OCI-LY7 (cell line): ENCODE measurements at regions not wholly inside any gene's neighbourhood (a gene's known extent, or its start where the extent isn't known, plus 50 kb on each side); places are given as distances from the start of the nearest gene placed in this dataset.

ENCODE experiments used
- BruUV-seq: library from RNA; stranded (reverse); fragments of 400-500 nt; replicated peaks from 2 replicates; lab custom pipeline; 2021; lab: Mats Ljungman, UMichigan
- CTCF ChIA-PET: fragments of 300-600 bp; sonication (Branson Sonifier 250); formaldehyde crosslinking; loops from one replicate; lab custom pipeline; 2022; ENCODE audit warnings: antibody characterized with exemption; ENCODE audit not compliant: unreplicated experiment; lab: Charles Lee
- POLR2A ChIA-PET: fragments of 300-600 bp; sonication (Branson Sonifier 250); formaldehyde crosslinking; loops from one replicate; lab custom pipeline; 2022; ENCODE audit warnings: antibody characterized with exemption; lab: Charles Lee
- DNase-seq: peaks from one replicate; pipeline ENCODE4 v3.0.0-alpha.2; 2015; ENCODE audit warnings: low spot score
- H2AFZ ChIP-seq: fragments of 200-600 bp; sonication (generic), shearing (Covaris generic); 2 replicates; pipeline ENCODE4 v1.6.1; 2014; ENCODE audit warnings: mild to moderate bottlenecking, antibody characterized with exemption, low read length, moderate library complexity
- H3K27ac ChIP-seq: fragments of 200-600 bp; sonication (generic); 2 replicates; pipeline ENCODE4 v1.5.1; 2014; ENCODE audit warnings: mixed run types, low read depth, mild to moderate bottlenecking, moderate library complexity, low read length, inconsistent platforms; ENCODE audit not compliant: poor library complexity, severe bottlenecking
- H3K36me3 ChIP-seq: fragments of 200-600 bp; sonication (generic); 2 replicates; pipeline ENCODE4 v1.6.1; 2014; ENCODE audit warnings: mild to moderate bottlenecking, antibody characterized with exemption, low read length, moderate library complexity, mixed read lengths; ENCODE audit not compliant: insufficient read depth
- H3K4me1 ChIP-seq: fragments of 200-600 bp; sonication (generic); 2 replicates; pipeline ENCODE4 v1.5.1; 2014; ENCODE audit warnings: mild to moderate bottlenecking, low read length; ENCODE audit not compliant: insufficient read depth, poor library complexity, severe bottlenecking
- H3K4me2 ChIP-seq: fragments of 200-600 bp; sonication (generic); 2 replicates; pipeline ENCODE4 v1.6.1; 2014; ENCODE audit warnings: mild to moderate bottlenecking, low read length
- H3K4me3 ChIP-seq: fragments of 200-600 bp; sonication (generic); 2 replicates; pipeline ENCODE4 v1.5.1; 2014; ENCODE audit warnings: mild to moderate bottlenecking, low read depth, low read length; ENCODE audit not compliant: poor library complexity, severe bottlenecking
- H3K79me2 ChIP-seq: fragments of 200-600 bp; sonication (generic); 2 replicates; pipeline ENCODE4 v1.6.1; 2016; ENCODE audit warnings: low read depth, mild to moderate bottlenecking, low read length, moderate library complexity, mixed read lengths; ENCODE audit not compliant: insufficient read depth
- H3K9me2 ChIP-seq: fragments of 200-600 bp; sonication (generic); 2 replicates; pipeline ENCODE4 v1.6.1; 2016; ENCODE audit warnings: mild to moderate bottlenecking, low read length, mixed read lengths; ENCODE audit not compliant: insufficient read depth
- H3K9me3 ChIP-seq: fragments of 200-600 bp; sonication (generic); 2 replicates; pipeline ENCODE4 v1.6.1; 2014; ENCODE audit warnings: mild to moderate bottlenecking, mixed run types, low read length, mixed read lengths
- H4K20me1 ChIP-seq: fragments of 200-600 bp; sonication (generic); 2 replicates; pipeline ENCODE4 v1.6.1; 2014; ENCODE audit warnings: mild to moderate bottlenecking, antibody characterized with exemption, low read length, moderate library complexity, mixed read lengths; ENCODE audit not compliant: insufficient read depth
- CTCF ChIP-seq: fragments of 200-600 bp; sonication (generic); conservative IDR thresholded peaks from 2 replicates; pipeline ENCODE4 v1.5.1; 2014; ENCODE audit warnings: mild to moderate bottlenecking, antibody characterized with exemption, low read length, moderate library complexity, mixed read lengths
- EZH2phosphoT487 ChIP-seq: fragments of 200-600 bp; sonication (generic); IDR thresholded peaks from 2 replicates; pipeline ENCODE4 v1.6.1; 2018; ENCODE audit warnings: low read depth, borderline replicate concordance, mild to moderate bottlenecking, mixed run types, antibody characterized with exemption, low read length, moderate library complexity, mixed read lengths
- intact Hi-C: fragments of 100-400 bp; cut with micrococcal nuclease; formaldehyde crosslinking; loops from one replicate; pipeline ENCODE4 v1.10.0; 2022; ENCODE audit not compliant: unreplicated experiment

DNA sequence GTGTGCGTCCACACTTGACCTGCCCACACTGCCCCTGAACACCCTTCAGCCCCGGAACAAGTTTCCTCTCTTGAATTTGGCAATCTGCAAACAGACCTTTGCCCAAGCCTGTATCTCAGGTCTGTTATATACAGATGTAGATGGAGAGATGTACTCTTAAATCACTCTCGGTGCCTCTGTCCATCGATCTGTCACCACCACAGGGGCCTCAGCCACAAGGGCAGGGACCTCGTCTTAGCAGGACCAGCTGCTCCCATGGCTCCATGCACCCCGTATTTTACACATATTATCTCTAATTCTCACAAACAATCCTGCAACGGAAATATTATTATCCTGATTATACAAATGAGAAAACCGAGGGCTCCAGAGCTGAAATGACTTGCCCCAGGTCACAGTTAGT, 313.4 kb downstream of the BCL11B start:
- TF ChIP-seq EZH2phosphoT487 (no peak), CTCF (no peak)
- Histone ChIP-seq H3K4me3 (no peak overlapping the region), H3K27ac (no peak overlapping the region), H3K36me3 (no peaks in the 10 kb centered on the region), H3K9me3 (no peaks in the 10 kb centered on the region), H4K20me1 (no peaks in the 10 kb centered on the region), H3K4me2 (no peak overlapping the region), H2AFZ (no peak overlapping the region), H3K4me1 (no peaks in the 10 kb centered on the region), H3K9me2 (no peaks in the 10 kb centered on the region), H3K79me2 (no peaks in the 10 kb centered on the region)
- no TSS peak for BruUV-seq
- DNase-seq: no peak
- ChIA-PET CTCF (no interaction called here), POLR2A (no interaction called here)
- intact Hi-C loops: no loop called here

GRCh38 chr14:98959410-98959809, 312.6 kb downstream of the BCL11B start:
- Histone ChIP-seq H2AFZ (no peak overlapping the region), H3K4me1 (no peaks in the 10 kb centered on the region), H3K4me3 (no peak overlapping the region), H4K20me1 (no peaks in the 10 kb centered on the region), H3K36me3 (no peaks in the 10 kb centered on the region), H3K79me2 (no peaks in the 10 kb centered on the region), H3K9me3 (no peaks in the 10 kb centered on the region), H3K4me2 (no peak overlapping the region), H3K9me2 (no peaks in the 10 kb centered on the region), H3K27ac (no peak overlapping the region)
- no TSS peak for BruUV-seq
- no peak for TF ChIP-seq CTCF
- TF ChIP-seq EZH2phosphoT487: no peak
- intact Hi-C loops: no loop called here
- ChIA-PET POLR2A (interaction anchor here (0.7 kb wide), 1 partner anchor 1876 kb away, joined by 3 read pairs; no protein-coding TSS in a partner anchor), CTCF (no interaction called here)
- DNase-seq: no peak

GRCh38 chr14:98959958-98960616, 311.9 kb downstream of the BCL11B start:
- Histone ChIP-seq H3K9me3 (no peaks in the 10 kb centered on the region), H3K9me2 (no peaks in the 10 kb centered on the region), H3K36me3 (no peaks in the 10 kb centered on the region), H4K20me1 (no peaks in the 10 kb centered on the region), H2AFZ (no peak overlapping the region), H3K4me3 (no peak overlapping the region), H3K4me1 (no peaks in the 10 kb centered on the region), H3K79me2 (no peaks in the 10 kb centered on the region), H3K27ac (no peak overlapping the region), H3K4me2 (no peak overlapping the region)
- no TSS peak for BruUV-seq
- CTCF ChIA-PET: no interaction called here
- DNase-seq: no peak
- intact Hi-C loops: no loop called here
- POLR2A ChIA-PET: no interaction called here
- no peak for TF ChIP-seq CTCF
- TF ChIP-seq EZH2phosphoT487: no peak
